ENCODE measurements at regions not wholly inside any gene's neighbourhood (a gene's known extent, or its start where the extent isn't known, plus 50 kb on each side); places are given as distances from the start of the nearest gene placed in this dataset.

GRCh38 chr5:77928776-77929300 is 152.7 kb upstream of the TBCA start:
- TF ChIP-seq CTCF (IDR thresholded peaks at IDR 0.05) (no peak), EZH2 (IDR thresholded peaks at IDR 0.05) (no peak), EZH2phosphoT487 (IDR thresholded peaks at IDR 0.05) (no peak)
